Iris pigment epithelial cell (primary cell): ENCODE measurements at regions not wholly inside any gene's neighbourhood (a gene's known extent, or its start where the extent isn't known, plus 50 kb on each side); places are given as distances from the start of the nearest gene placed in this dataset.
"Not testable (repeated sequence)": the region's sequence is repeated elsewhere in the genome, so short reads cannot be mapped to it uniquely, and the experiment has no call there.

ENCODE experiments used
- DNase-seq: peaks from one replicate; pipeline ENCODE4 v3.0.0-alpha.2; 2011; ENCODE audit warnings: low read depth

DNA sequence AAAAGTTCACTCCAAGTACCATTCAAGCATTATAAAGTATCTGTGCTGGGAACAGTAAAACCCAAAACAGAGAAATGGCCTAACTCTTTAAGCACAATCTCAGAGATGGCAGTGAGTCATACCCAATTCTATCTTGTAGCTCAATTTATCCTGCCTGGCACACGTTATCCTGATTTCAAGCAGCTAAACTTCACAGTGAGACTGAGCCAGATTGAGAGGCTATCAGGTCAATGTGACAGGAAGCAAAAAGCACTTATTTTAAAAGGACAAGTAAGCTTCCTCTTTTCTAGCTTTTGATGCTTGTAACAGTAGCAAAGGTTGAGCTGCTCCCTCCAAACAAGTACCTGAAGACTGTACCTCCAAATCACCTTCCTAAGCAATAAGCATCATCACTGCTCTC lies 324.9 kb downstream of the NAF1 start:
- no peak for DNase-seq

DNA sequence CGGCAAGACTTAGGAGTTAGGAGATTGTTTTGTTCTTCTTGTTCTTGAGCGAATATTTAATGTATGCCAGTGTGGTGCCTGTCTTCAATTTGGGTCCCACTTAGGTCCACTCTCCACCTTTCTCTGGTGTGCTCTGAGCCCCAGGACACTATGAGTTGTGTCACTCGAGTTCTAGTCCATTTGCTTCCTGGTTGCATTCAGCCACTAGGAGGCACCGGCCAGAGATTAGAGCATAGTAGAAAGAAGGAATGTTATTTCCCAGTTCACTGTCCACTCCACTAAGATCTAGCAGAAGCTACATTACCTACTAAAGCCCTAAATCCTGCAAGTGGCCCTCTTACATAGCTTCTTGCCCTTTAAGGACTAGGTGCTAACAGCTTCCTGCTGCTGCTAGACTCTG lies 326.9 kb downstream of the NAF1 start:
- DNase-seq = no peak

DNA sequence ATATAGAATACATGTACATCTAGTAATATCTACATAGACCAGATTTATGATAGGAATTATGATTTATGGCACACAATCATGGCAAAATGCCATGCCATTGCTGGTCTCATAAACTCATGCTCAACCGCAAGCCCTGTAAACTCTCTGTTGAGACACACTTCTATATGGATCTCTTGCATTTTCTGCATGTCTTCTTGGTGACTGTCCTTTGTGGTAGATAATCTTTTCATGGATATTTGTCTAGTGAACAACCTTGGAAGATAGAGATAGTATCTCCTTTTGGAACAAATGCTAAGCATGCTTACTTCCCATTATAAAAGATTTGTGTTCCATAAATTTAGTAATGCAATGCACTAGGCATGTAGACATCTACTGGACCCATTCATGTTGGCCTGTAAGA lies 328.0 kb downstream of the NAF1 start:
- no peak for DNase-seq

DNA sequence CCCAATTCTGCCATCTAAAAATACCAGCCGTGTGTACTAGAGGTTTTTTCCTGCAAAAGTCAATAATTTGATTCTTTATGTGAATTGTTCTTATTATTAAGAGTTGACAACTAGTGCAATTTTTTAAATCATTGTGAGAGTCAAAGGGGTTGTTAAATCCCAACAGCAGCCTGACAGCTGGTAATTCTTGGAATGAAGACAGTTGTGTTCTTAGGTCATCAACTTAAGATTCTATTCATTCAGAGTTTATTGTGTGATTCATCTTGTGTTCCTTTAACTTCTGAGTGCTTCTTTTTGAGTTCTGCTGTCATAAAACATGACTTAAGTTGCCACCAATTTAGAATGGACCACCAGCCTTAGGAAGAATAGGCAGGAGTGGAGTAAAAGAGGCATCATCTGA lies 329.0 kb downstream of the NAF1 start:
- no peak for DNase-seq

GRCh38 chr4:162837241-162837640 lies 329.4 kb downstream of the NAF1 start:
- no peak for DNase-seq

- no peak for DNase-seq
Observed at GRCh38 chr4:162836773-162837172, 329.9 kb downstream of the NAF1 start.

GRCh38 chr4:162836258-162836657 lies 330.4 kb downstream of the NAF1 start:
- DNase-seq = not testable (repeated sequence)

DNA sequence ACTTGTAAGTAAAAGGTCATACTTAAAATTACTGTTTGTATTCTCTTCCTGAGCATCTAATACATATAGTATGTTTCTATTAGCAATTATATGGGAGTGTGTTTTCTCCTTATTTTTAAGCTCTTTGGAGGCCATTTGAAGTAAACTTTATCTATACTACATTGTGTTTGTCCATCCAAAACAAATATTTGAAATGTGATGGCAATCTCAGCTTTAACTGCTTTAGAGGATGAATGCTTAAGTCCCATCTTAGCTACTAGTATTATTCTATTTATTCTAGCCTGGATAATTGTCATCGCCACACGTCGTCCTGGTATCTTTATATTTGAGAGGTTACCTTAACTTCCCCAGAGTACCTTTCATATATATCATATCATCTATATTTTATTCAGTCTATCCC lies 335.8 kb downstream of the NAF1 start:
- no peak for DNase-seq

GRCh38 chr4:162817374-162817773 lies 349.3 kb downstream of the NAF1 start:
- DNase-seq = not testable (repeated sequence)

DNA sequence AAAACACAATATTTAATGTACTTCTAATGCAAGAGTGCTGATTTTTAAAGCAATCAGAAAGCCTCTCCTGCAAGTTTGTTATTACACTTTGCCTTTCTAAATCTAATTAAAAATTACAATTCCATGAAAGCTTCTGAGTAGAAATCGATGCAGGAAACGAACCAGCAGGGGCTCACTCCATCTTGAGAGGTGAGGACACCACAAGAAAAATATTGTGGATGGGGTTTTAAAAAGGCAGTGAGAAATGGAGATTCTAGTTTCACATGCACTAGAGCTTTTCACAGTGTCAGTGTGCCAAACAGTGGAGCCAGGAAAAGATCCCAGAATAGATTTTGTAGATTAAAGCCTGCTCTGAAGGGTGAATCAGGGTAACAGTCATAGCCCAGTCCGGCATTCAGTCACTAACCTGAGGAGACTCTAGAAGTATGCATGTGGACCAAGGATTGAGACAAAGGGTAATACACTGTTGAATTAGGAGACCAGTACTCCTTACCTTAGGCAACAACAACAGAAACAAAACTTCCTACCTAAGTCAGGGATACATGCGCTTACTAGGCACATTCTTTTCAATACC lies 362.3 kb downstream of the NAF1 start:
- no peak for DNase-seq

DNA sequence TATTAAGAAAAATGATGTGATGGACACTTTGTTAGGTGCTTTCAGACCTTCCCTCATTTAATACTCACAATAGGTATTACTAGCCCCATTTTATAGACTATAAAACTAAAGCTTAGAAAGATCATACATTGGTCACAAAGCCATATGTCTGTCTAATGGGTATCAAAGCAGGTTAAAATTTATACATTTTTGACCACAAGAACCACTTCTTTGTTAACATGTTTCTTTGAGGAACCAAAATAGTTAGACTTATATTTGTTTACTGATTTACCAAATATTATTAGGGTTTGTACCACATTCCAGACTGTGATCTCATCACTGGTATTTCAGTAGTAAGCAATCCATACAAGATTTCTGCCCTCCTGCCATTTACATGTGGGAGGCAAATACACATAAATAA lies 363.3 kb downstream of the NAF1 start:
- DNase-seq = no peak

DNA sequence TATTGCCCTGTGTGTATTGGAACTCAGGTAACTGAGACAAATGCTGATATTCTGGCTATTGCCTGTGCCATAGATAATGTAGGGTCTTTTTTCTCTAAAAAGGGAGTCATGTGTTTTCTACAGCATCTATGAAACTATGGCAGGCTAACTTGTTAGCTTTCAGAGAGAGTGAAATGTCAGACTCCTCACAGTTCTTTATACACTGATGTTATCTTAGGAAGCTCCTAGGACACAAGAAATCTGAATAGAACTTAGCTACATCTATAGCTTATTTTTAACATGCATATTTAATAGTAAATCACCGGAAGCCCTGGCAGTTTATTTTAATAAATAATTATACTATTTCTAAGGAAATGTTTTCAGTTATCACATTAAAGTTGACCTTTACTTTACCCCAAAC lies 369.6 kb downstream of the NAF1 start:
- DNase-seq = no peak

GRCh38 chr4:162793571-162793970 lies 373.1 kb downstream of the NAF1 start:
- DNase-seq = peak; percentile 3

DNA sequence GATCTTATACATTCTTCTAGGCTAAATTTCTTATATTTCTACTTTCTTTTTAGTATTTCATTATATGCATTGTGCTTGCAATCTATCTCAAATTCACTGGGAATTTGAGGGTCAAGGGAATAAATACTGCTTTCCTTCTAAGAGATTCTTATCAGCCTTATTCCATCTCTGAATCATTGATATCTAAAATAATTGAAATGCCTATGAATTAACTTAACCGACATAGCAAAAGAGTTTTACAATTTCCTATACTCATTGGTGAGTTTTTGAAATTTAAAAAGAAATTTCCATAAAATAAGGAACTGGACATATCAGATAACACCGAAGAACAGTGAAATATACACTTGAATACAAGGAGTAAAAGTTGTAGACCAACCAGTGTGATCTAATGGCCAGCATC lies 373.7 kb downstream of the NAF1 start:
- DNase-seq = no peak

- DNase-seq = no peak
Observed at GRCh38 chr4:162791226-162791625, 375.5 kb downstream of the NAF1 start.

GRCh38 chr4:162787120-162787519 lies 379.6 kb downstream of the NAF1 start:
- no peak for DNase-seq

DNA sequence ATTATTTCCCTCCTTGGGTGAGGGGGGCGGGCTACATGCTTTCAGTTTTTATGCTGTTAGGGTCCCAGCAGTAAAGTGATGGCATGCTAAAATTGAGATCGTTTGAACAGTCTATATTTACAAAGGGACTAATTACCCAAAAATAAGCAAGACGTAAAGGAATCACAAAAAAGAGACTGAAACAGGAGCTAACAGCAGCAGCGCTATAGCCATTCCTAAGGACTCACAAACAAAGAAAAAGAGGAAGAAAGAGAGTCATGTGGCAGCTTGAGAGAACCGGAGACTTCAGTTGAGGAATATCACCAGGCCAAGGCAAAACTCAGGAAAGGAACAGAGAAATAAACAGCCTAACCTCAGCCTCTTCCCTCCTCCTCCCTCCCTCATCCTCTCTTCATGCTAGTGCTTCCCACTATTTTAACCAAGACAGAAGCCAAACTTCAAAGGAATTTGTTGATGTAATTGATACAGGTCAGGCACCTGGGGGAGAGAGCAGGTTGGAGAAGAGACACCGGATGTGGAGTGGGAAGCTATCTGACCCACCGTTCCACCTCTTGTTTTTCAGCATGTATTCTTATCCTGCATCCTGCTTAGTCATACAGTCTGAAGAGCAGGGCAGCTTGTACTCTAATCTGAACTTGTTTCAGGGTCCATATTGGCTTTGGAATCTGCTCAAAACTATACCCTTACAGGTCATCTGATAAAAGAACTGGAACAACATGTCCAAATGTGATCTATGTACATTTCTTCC lies 383.7 kb downstream of the NAF1 start:
- DNase-seq = no peak

GRCh38 chr4:162782096-162782777 lies 384.5 kb downstream of the NAF1 start:
- no peak for DNase-seq

- DNase-seq = no peak
Observed at GRCh38 chr4:162770761-162771490, 395.8 kb downstream of the NAF1 start.

DNA sequence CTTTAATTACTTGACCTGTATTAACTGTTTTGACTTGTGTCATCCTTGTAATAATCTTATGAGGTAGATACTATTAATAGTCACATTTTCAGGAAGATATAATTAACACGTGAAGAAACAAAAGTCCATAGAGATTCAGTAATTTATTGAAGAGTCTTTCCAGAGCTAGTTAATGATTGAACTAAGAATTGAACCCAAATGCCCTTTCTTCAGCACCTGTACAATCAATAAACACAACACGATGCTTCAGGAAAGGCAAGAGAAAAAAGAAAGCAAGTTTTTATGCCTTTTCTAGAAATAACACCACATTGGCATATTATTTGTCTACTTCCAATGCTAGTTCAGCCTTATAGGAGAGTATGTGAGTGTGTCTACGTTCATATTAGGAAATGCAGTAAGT lies 399.6 kb downstream of the NAF1 start:
- no peak for DNase-seq

DNA sequence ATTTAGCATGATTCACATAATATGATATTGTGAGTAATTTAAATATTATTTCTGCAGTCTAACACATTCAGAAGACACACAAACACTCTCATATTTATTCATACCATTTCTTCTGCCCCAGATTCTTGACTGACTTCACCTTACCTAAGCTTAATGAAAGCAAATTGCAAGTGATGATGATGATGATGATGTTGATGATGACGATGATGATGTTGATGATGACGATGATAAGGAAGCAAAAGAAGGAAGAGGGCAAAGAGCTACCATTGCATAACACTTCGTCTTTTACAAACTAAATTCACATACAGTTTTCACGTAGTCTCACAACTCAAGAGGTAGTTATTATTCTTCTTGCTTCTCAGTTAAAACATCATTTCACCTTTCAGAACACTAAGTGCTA lies 404.7 kb downstream of the NAF1 start:
- no peak for DNase-seq

- DNase-seq = not testable (repeated sequence)
Observed at GRCh38 chr4:162740228-162740627, 426.5 kb downstream of the NAF1 start.

DNA sequence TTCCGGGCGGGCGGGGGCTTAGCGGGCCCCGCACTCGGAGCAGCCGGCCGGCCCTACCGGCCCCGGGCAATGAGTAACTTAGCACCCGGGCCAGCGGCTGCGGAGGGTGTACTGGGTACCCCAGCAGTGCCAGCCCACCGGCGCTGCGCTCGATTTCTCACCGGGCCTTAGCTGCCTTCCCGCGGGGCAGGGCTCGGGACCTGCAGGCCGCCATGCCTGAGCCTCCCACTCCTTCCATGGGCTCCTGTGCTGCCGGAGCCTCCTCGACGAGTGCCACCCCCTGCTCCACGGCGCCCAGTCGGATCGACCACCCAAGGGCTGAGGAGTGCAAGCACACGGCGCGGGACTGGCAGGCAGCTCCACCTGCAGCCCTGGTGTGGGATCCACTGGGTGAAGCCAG lies 427.1 kb downstream of the NAF1 start:
- DNase-seq = not testable (repeated sequence)
